HG02981 (cell line): ENCODE measurements at regions not wholly inside any gene's neighbourhood (a gene's known extent, or its start where the extent isn't known, plus 50 kb on each side); places are given as distances from the start of the nearest gene placed in this dataset.
"Not testable (repeated sequence)": the region's sequence is repeated elsewhere in the genome, so short reads cannot be mapped to it uniquely, and the experiment has no call there.

ENCODE experiments used
- ATAC-seq: cut with Tn5 transposase; IDR thresholded peaks from one replicate; pipeline ENCODE4 v1.9.1; 2021; ENCODE audit warnings: mild to moderate bottlenecking, moderate library complexity; ENCODE audit not compliant: unreplicated experiment

DNA sequence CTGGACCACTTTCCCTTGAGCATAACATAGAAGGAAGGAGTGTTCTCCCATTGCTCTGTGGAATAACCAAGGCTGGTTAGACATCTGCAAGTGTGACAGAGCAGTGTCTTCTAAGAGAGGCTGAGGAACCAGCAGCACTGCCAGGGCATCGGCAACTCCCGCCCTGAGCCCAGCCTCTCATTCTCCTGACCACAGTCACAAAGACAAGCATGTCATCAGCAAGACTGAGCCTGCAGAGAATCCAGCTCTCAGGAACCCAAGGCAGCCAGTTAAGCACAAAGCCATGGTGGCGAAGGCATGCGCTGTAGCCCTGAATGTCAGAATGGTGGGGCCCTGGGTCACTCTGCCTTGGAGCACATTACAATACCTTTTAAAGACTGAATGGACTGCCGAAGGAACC, 253.9 kb downstream of the AGTPBP1 start:
- ATAC-seq: no peak

DNA sequence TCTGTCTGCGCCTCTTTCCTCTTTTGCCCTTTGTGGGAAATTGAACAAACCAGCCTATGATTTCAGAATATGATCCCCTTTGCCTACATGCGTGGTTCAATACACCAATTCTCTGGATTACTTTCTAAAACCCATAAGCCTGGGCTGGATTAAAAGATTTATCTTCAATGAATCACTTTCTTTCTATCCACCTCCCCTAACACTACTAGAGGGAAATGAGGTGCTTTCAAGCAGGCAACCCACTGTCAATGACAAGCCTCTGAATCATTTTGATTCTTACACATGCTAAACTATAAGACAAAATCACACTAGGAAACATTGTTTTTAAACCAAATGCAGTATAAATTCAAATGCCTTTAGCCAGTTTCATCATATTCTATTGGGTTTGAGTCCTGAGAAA, 257.5 kb downstream of the AGTPBP1 start:
- ATAC-seq: no peak

DNA sequence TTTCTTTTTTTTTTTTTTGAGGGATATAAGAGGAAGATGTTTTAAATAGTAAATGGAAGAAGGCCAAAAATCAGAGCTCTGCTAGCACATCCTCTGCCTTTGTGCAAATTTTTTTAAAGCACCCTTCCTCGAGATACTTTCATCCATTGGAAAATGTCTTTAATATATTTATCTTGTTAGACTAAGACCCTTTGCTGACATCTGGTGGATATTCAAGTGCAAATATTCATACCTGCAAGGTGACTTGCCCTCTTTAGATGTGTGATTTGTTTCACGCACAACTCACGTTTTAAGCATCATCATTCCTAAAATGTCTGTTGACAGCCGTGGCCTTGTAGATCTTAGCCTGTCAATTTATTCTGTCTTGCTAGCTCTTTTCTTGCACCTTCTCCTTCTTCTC, 258.5 kb downstream of the AGTPBP1 start:
- no peak for ATAC-seq

DNA sequence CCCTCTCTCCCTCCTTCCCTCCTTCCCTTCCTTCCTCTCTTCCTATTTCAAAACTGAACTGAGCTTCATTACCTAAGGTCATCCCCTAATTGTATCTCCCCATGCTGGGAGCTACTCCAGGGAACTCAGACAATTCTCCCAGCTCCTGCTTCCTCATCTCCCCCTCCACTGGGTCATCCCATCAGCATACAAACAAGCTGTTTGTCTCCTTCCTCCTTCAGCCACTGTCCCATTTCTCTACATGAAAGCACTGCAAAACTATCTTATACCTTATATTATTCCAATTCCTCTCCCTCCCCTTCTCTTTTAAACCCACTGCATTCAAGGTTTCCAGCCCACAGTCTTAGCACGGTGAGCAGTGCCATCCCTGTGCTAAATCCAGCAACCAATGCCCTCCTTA, 262.4 kb downstream of the AGTPBP1 start:
- ATAC-seq: no peak

DNA sequence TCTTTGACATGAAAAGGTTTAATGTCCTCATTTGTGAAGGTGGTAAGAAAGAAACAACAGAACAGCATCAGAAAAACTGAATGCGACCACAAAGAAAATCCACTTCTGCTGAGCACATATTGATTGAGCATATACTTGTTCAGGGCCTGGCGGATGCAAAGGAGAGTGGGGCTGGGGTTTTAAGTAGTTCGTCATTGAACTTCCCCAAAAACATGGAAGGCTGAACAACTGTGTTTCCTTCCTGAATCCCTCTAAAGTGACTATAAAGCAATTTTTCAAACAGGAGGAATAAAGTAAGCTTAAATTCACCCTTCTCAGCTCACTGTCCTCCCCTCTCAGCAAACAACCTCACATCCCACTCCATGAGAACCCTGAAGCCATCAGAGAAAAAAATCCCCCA, 262.9 kb downstream of the AGTPBP1 start:
- ATAC-seq: no peak

DNA sequence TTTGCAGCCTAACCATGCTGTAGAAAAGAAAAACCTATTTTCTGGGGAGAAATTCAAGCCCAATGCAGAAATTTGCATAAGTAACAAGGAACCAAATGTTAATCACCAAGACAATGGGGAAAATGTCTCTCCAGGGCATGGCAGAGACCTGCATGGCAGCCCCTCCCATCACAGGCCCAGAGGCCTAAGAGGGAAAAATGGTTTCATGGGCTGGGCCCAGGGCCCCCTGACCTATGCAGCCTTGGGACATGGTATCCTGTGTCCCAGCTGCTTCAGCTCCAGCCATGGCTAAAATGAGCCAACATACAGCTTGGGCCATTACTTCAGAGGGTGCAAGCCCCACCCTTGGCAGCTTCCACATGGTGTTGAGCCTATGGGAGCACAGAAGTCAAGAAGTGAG, 266.9 kb downstream of the AGTPBP1 start:
- not testable (repeated sequence) for ATAC-seq

DNA sequence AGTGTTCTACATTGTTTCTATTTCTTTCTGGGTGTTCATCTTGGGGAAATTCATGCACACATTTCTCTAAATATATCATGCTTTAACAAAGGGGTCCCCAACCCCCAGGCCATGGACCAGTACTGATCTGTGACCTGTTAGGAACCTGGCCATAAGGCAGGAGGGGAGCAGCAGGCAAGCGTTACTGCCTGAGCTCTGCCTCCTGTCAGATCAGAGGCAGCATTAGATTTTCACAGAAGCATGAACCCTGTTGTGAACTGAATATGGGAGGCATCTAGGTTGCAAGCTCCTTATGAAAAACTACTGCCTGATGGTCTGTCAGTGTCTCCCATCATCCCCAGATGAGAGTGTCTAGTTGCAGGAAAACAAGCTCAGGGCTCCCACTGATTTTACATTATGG, 270.0 kb downstream of the AGTPBP1 start:
- ATAC-seq: no peak

DNA sequence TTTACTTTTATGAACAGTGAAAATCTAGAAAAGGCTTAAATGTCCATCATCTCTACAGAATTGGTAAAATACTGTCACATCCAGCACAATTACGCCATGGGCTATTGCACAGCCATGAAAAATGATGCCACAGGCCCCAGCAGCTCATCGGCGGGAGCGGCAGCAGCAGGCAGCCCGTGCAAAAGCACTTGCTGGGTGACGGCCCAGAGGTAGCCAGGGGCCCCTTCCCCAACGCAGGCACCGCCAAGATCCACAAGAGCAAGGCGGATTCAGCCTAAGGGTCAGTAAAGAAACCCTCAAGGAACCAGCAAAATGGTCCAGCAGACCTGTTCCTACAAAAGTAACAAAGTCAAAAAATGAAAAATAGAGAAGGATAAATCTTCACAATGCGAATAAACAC, 272.7 kb downstream of the AGTPBP1 start:
- ATAC-seq: no peak

DNA sequence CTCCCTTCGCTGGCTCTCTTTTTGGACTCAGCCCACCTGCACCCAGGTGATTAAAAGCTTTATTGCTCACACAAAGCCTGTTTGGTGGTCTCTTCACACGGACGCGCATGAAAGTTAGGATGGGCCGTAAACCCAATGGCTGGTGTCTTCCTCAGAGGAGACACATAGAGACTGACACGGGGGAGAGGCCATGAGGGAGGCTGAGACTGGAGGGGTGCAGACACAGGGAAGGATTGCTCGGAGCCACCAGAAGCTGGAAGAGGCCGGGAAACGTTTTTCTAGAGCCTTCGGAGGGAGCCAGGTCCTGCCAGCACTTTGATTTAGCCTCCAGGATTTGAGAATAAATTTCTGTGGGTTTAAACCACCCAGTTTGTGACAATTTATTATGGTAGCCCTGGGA, 274.9 kb downstream of the AGTPBP1 start:
- ATAC-seq: no peak

DNA sequence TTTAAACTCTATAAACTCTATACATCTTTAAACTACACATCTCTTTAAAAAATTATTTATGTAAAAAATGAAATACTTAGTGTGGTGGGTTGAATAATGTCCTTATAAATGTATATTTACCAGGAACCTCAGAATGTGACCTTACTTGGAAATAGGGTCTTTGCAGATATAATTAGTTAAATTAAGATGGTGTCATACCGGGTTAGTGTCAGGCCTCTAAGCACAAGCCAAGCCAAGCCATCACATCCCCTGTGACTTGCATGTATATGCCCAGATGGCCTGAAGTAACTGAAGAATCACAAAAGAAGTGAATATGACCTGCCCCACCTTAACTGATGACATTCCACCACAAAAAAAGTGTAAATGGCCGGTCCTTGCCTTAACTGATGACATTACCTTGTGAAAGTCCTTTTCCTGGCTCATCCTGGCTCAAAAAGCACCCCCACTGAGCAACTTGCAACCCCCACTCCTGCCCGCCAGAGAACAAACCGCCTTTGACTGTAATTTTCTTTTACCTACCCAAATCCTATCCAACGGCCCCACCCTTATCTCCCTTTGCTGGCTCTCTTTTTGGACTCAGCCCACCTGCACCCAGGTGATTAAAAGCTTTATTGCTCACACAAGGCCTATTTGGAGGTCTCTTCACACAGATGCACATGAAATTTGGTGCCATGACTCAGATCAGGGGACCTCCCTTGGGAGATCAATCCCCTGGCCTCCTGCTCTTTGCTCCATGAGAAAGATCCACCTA, 283.5 kb downstream of the AGTPBP1 start:
- ATAC-seq: not testable (repeated sequence)

DNA sequence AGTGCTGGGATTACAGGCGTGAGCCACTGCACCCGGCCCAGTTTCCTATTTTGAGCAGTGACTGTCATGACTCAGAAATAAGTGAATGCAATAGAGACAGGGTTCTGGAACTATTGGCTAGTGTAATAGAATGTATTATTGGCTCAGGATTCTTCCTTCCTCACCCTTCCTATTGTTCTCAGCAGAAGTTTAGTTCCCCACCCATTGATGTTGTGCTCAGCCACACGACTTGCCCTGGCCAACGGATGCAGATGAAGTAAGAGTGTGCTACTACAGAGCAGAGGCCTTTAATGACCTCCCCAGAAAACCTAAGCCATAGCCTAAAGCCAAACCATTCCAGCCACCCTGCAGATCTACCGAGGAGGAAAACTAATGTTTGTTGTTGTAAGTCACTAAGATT, 287.9 kb downstream of the AGTPBP1 start:
- no peak for ATAC-seq

DNA sequence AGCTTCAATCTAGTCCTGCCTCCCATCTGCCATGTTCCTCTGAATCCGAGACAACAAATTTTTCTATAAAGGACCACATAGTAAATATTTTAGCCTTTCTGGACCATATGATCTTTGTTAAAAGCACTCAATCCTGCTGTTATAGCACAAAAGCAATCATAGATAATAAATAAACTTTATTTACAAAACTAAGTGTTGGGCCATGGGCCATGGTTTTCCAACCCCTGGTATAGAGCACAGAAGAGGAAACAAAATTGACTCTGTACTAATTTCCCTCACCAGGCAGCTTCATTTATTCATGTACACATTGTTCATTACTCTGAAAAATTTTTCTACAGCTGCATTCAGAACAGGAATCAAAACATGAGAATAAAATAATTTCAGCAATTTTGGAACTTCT, 288.9 kb downstream of the AGTPBP1 start:
- ATAC-seq: no peak

DNA sequence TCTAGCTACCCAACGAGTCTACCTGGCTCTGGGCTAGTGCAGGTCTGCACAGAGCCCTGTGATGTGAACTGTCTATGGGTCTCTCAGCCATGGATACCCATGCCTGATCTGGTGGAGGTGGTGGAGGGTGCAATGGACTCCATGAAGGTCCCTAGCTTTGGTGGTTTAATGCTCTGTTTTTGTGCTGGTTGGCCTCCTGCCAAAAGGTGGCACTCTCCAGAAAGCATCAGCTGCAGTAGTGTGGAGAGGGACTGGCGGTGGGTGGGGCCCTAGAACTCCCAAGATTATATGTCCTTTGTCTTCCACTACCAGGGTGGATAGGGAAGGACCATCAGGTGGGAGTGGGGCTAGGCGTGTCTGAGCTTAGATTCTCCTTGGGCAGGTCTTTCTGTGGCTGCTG, 290.1 kb downstream of the AGTPBP1 start:
- ATAC-seq: no peak

DNA sequence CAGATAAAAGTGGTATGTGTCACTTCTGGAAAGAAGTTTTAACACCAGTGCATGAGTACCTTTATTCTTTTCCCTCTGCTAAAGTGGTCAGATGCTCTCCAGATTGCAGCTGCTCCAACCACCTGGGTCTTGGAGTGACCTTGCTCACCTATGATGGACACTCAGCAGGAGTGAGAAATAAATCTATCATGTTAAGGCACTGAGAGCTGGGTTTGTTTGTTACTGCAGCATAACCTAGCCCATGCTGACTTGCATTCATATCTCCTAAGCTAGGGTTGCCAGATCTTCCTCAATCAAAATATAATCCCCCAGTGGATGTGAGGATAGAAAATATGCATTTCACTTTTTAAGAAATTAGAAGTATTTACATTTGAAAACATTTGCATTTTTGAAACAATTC, 295.9 kb downstream of the AGTPBP1 start:
- no peak for ATAC-seq

DNA sequence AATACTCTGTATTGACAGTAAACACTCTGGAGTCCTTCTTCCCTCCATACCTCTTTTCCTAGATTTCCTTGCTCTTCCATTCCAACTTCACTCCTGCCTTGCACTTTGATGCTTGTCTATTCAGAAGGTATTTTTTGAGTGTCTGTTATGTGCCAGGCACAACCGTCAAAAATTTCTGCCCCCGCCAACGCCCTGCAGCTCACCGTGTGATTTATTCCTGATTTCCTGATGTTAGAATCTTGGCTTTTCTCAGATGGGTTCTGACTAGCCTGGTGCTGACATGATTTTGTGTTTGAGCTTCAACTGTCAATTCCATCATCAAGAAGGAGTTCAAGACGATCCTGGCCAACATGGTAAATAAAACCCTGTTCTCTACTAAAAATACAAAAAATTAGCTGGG, 297.5 kb downstream of the AGTPBP1 start:
- ATAC-seq: no peak

DNA sequence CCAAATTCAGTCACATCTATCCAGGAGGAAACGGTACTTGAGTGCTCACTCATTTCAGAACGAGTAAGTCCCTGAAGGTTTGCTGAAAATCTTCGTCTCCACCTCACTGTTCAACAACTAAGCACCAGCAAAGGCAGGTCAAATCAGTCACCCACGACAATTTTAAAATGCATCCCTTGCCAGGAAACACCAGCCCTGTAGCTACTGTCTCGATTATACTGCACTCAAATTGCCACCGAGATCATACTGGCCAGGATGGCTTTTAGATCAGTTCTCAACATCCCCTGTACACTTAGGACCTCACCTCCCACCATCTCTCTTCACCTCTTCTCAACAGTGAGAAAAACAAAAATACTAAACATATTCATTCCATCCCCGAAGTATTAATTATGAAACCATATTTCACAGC, 298.6 kb downstream of the AGTPBP1 start:
- ATAC-seq: no peak

DNA sequence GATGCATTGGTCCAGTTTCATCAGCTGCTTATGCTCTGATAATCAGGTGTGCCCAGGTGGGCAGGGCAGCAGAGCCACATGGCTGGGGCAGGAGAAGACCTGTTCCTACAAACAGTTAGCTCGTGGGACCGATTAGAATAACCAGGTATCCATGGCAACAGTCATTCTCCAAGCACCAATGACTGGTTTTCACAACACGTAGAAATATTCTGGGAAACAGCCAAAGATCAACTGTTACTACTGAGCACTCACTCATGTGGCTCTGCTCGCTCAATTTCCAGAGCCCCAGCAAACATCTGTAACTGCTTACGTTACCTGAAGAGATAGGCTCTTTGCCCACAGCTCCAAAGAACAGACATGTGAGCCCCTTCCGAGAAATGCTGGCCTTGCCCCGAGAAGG, 302.0 kb downstream of the AGTPBP1 start:
- ATAC-seq: no peak

DNA sequence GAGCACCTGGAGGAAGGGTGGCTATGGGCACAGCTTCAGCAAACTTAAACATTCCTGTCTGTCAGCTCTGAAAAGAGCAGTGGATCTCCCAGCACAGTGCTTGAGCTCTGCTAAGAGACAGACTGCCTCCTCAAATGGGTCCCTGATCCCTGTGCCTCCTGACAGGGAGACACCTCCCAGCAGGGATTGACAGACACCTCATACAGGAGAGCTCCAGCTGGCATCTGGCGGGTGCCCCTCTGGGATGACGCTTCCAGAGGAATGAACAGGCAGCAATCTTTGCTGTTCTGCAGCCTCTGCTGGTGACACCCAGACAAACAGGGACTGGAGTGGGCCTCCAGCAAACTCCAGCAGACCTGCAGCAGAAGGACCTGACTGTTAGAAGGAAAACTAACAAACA, 307.8 kb downstream of the AGTPBP1 start:
- not testable (repeated sequence) for ATAC-seq

DNA sequence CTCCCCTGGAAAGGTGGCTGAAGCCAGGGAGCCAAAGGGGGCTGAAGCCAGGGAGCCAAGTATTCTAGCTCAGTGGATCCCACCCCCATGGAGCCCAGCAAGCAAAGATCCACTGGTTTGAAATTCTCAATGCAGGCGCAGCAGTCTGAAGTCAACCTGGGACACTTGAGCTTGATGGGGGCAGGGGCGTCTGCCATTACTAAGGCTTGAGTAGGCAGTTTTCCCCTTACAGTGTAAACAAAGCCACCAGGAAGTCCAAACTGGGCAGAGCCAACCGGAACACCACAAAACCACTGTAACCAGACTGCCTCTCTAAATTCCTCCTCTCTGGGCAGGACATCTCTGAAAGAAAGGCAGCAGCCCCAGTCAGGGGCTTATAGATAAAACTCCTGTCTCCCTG, 308.2 kb downstream of the AGTPBP1 start:
- ATAC-seq: not testable (repeated sequence)

DNA sequence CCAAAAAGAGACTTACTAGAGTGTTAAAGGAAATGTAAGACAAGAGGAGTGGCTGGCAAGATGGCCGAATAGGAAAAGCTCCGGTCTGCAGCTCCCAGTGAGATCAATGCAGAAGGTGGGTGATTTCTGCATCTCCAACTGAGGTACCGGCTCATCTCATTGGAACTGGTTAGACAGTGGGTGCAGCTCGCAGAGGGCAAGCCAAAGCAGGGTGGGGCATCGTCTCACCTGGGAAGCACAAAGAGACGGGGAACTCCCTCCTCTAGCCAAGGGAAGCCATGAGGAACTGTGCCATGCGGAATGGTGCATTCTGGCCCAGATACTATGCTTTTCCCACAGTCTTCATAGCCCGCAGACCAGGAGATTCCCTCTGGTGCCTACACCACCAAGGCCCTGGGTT, 308.7 kb downstream of the AGTPBP1 start:
- ATAC-seq: no peak

DNA sequence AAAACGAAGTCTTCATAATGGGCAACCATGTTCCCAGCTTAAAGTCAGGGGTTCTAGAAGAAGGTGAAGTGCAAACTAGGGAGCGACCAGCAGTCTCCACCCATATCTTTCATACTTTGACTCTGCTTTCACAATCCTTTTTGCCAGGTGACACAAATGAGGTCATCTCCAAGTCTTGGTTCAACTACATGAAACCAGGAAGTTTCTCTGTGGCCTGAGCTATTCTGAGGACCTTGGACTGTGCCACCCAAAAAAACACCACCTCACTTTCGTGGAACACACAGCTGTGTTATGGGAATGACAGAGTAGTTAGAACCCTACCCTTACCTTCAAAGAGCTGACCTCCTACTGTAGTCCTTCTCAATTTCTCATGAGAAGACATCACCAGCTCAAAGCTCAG, 309.2 kb downstream of the AGTPBP1 start:
- ATAC-seq: no peak

DNA sequence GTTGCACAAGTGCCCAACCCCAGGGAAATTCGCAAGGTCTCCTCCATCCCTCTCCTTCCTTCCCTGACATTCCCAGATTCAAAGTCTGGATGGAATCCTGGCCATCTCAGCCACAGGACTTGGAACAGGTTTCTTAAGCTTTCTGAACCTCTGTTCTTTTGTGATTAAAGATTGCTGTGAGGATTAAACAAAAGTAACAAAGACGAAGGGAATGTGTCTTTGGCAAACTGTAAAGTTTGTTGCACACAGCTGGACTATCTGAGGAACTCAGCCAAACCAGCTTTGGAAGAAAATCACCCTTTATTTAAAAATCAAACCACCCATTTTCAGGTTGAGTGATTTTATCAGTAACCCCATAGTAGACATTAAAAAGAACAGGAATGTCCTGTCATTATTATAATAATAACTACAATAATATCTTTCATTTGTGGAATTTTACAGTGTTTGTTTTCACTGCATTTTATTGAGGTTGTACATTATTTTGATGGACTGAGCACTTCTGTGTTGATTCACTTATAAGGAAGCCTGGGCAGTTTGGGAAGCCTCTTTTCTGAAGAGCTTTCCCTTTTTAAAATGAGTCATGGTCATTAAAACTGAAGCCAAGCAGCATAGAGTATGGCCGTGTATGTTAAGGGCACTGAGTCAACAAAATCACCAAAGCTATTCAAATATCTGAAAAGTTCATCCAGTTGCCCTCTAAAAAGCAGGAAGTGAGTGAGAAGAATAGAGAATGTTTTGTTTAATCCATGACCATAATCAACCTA, 310.2 kb downstream of the AGTPBP1 start:
- ATAC-seq: no peak
